IMR-90 (cell line): ENCODE measurements at regions not wholly inside any gene's neighbourhood (a gene's known extent, or its start where the extent isn't known, plus 50 kb on each side); places are given as distances from the start of the nearest gene placed in this dataset.

ENCODE experiments used
- ATAC-seq: fragments of 200-7000 bp; cut with Tn5 transposase; 2 replicates; pipeline ENCODE4 v1.9.1; 2020; ENCODE audit warnings: low read depth, mild to moderate bottlenecking, moderate library complexity
- BruUV-seq: library from RNA; stranded (reverse); fragments of 400-500 nt; replicated peaks from 2 replicates; lab custom pipeline; 2021; lab: Mats Ljungman, UMichigan
- CTCF ChIA-PET: fragments of 300-600 bp; formaldehyde crosslinking; extraction: SDS; loops from one replicate; lab custom pipeline; 2021; ENCODE audit warnings: antibody characterized with exemption; lab: Yijun Ruan, JAX
- POLR2A ChIA-PET: fragments of 300-600 bp; sonication (Branson Sonifier 250); formaldehyde crosslinking; loops from one replicate; lab custom pipeline; 2022; ENCODE audit warnings: antibody characterized with exemption; ENCODE audit not compliant: unreplicated experiment; lab: Charles Lee
- DNase-seq: peaks from one replicate; pipeline ENCODE4 v3.0.0; 2013
- H2AFZ ChIP-seq: replicated peaks from 2 replicates; pipeline ENCODE3; 2013; ENCODE audit warnings: low read length, mild to moderate bottlenecking; ENCODE audit not compliant: poor library complexity
- H2AK5ac ChIP-seq: 2 replicates; pipeline ENCODE4 v1.6.1; 2013; ENCODE audit warnings: low read depth, low read length, inconsistent platforms
- H2AK9ac ChIP-seq: replicated peaks from 2 replicates; pipeline ENCODE3; 2013; ENCODE audit warnings: mild to moderate bottlenecking, low read depth, low read length, moderate library complexity; ENCODE audit not compliant: poor library complexity
- H2BK120ac ChIP-seq: 2 replicates; pipeline ENCODE4 v1.6.1; 2013; ENCODE audit warnings: low read depth, low read length, inconsistent platforms
- H2BK15ac ChIP-seq: 3 replicates; pipeline ENCODE4 v1.6.1; 2013; ENCODE audit warnings: low read depth, low read length, inconsistent platforms
- H2BK20ac ChIP-seq: 2 replicates; pipeline ENCODE4 v1.6.1; 2013; ENCODE audit warnings: low read depth, mild to moderate bottlenecking, inconsistent platforms, low read length, moderate library complexity
- H2BK5ac ChIP-seq: 2 replicates; pipeline ENCODE4 v1.6.1; 2013; ENCODE audit warnings: mild to moderate bottlenecking, low read depth, low read length, inconsistent platforms; ENCODE audit not compliant: poor library complexity, severe bottlenecking
- H3K14ac ChIP-seq: replicated peaks from 2 replicates; pipeline ENCODE4 v1.6.1; 2013; ENCODE audit warnings: low read depth, low read length, inconsistent platforms
- H3K18ac ChIP-seq: 2 replicates; pipeline ENCODE4 v1.6.1; 2013; ENCODE audit warnings: low read depth, low read length, control low read depth
- H3K23ac ChIP-seq: 2 replicates; pipeline ENCODE4 v1.6.1; 2013; ENCODE audit warnings: low read depth, low read length, inconsistent platforms
- H3K27ac ChIP-seq: 2 replicates; pipeline ENCODE4 v1.5.1; 2013; ENCODE audit warnings: mild to moderate bottlenecking, control low read depth, low read length; ENCODE audit not compliant: insufficient read depth
- H3K27me3 ChIP-seq: 2 replicates; pipeline ENCODE4 v1.6.1; 2013; ENCODE audit warnings: low read length; ENCODE audit not compliant: control insufficient read depth, insufficient read depth
- H3K36me3 ChIP-seq: 2 replicates; pipeline ENCODE4 v1.6.1; 2013; ENCODE audit warnings: low read length, mixed read lengths; ENCODE audit not compliant: control insufficient read depth, insufficient read depth
- H3K4ac ChIP-seq: 2 replicates; pipeline ENCODE4 v1.6.1; 2013; ENCODE audit warnings: low read depth, low read length, inconsistent platforms
- H3K4me1 ChIP-seq: 2 replicates; pipeline ENCODE4 v1.6.1; 2013; ENCODE audit warnings: low read length, mixed read lengths; ENCODE audit not compliant: control insufficient read depth, insufficient read depth
- H3K4me2 ChIP-seq: 2 replicates; pipeline ENCODE4 v1.6.1; 2013; ENCODE audit warnings: low read depth, mild to moderate bottlenecking, control low read depth, low read length, moderate library complexity
- H3K4me3 ChIP-seq: 2 replicates; pipeline ENCODE4 v1.5.1; 2013; ENCODE audit warnings: low read depth, mild to moderate bottlenecking, control low read depth, low read length, moderate library complexity; ENCODE audit not compliant: insufficient read depth
- H3K56ac ChIP-seq: 2 replicates; pipeline ENCODE4 v1.6.1; 2013; ENCODE audit warnings: low read length, inconsistent platforms; ENCODE audit not compliant: insufficient read depth; ENCODE audit errors: extremely low read depth
- H3K79me1 ChIP-seq, 2 experiments: 2 replicates each; pipeline ENCODE4 v1.6.1; 2013; ENCODE audit warnings: low read length in 2 of 2, inconsistent platforms in 1 of 2, low read depth in 1 of 2
- H3K9ac ChIP-seq: 2 replicates; pipeline ENCODE4 v1.6.1; 2013; ENCODE audit warnings: low read depth, low read length, control low read depth
- H3K9me1 ChIP-seq: 2 replicates; pipeline ENCODE4 v1.6.1; 2013; ENCODE audit warnings: low read length, inconsistent platforms; ENCODE audit not compliant: insufficient read depth
- H3K9me3 ChIP-seq: 2 replicates; pipeline ENCODE4 v1.6.1; 2013; ENCODE audit warnings: low read length; ENCODE audit not compliant: control insufficient read depth, insufficient read depth
- H4K20me1 ChIP-seq: 2 replicates; pipeline ENCODE4 v1.6.1; 2013; ENCODE audit warnings: low read length, inconsistent platforms; ENCODE audit not compliant: insufficient read depth
- H4K5ac ChIP-seq: 2 replicates; pipeline ENCODE4 v1.6.1; 2013; ENCODE audit warnings: mild to moderate bottlenecking, low read depth, low read length, control low read depth
- H4K8ac ChIP-seq, 2 experiments: 2 replicates each; pipeline ENCODE4 v1.6.1; 2013; ENCODE audit warnings: low read depth in 2 of 2, low read length in 2 of 2, control low read depth in 1 of 2, inconsistent platforms in 1 of 2
- H4K91ac ChIP-seq: 2 replicates; pipeline ENCODE4 v1.6.1; 2013; ENCODE audit warnings: low read depth, low read length, inconsistent platforms; ENCODE audit not compliant: insufficient read depth
- BHLHE40 ChIP-seq: fragments of 150-350 bp; IDR thresholded peaks from 2 replicates; pipeline ENCODE4 v1.6.1; 2016; ENCODE audit warnings: mild to moderate bottlenecking, low read depth, low read length
- CEBPB ChIP-seq: IDR thresholded peaks from 2 replicates; pipeline ENCODE4 v1.6.1; 2012; ENCODE audit warnings: low read depth, low read length, improper control_type of control experiment
- CHD1 ChIP-seq: IDR thresholded peaks from 2 replicates; pipeline ENCODE4 v1.6.1; 2012; ENCODE audit warnings: low read depth, low read length, improper control_type of control experiment
- FOS ChIP-seq: fragments of 150-350 bp; IDR thresholded peaks from 2 replicates; pipeline ENCODE4 v1.6.1; 2016; ENCODE audit warnings: low read depth, low read length
- MXI1 ChIP-seq: IDR thresholded peaks from 2 replicates; pipeline ENCODE4 v1.6.1; 2012; ENCODE audit warnings: low read depth, mild to moderate bottlenecking, low read length, moderate library complexity, borderline replicate concordance
- POLR2A ChIP-seq: IDR thresholded peaks from 2 replicates; pipeline ENCODE4 v1.6.1; 2012; ENCODE audit warnings: mild to moderate bottlenecking, low read depth, low read length
- RAD21 ChIP-seq: IDR thresholded peaks from 2 replicates; pipeline ENCODE4 v1.6.1; 2012; ENCODE audit warnings: low read length, improper control_type of control experiment
- RFX5 ChIP-seq: IDR thresholded peaks from 2 replicates; pipeline ENCODE4 v1.8.0; 2012; ENCODE audit warnings: low read depth, mild to moderate bottlenecking, low read length, moderate library complexity
- WGBS, 2 experiments: methylation state at CpG; one replicate each; pipeline versions ENCODE4 v1.1.5 to v1.1.7; 2013; ENCODE audit warnings: missing lambda C conversion rate in 2 of 2; ENCODE audit not compliant: insufficient read length in 1 of 2; ENCODE audit errors: extremely low coverage in 2 of 2; 5-methylcytosine and 5-hydroxymethylcytosine counted together
- dilution Hi-C: fragments of 300-500 bp; cut with HindIII; formaldehyde crosslinking; loops from one replicate; pipeline ENCODE4 v1.14.3; 2018; ENCODE audit warnings: low sequenced_read_pairs; ENCODE audit not compliant: unreplicated experiment
- in situ Hi-C: fragments of 300-500 bp; cut with MboI; formaldehyde crosslinking; loops from 3 replicates; pipeline ENCODE4 v1.14.3; 2019; ENCODE audit warnings: low sequenced_read_pairs, inconsistent platforms, mixed read lengths
- intact Hi-C: fragments of 100-400 bp; cut with micrococcal nuclease; formaldehyde crosslinking; loops from 2 replicates; pipeline ENCODE4 v1.10.0; 2022

DNA sequence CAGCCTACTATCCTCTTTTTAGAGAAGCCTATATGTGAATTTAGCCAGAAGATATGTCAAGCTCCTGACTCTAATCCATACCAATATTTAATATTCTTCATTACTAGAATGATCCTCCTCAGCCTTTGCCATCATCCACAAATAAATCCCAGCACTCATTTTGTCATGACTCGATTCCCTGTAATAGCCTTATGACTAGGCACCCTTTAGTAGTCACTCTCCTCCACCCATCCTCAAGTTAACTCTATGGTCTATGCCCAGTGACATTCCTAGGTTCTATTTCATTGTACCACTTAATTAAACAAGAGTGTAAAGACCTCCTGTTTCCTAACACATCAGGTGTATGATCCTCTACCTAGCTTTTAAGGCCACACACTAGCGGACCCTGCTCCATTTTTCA lies 450.4 kb upstream of the CITED2 start:
- Histone ChIP-seq H4K20me1 (no peaks in the 10 kb centered on the region), H4K91ac (no peak overlapping the region), H2BK20ac (no peak overlapping the region), H3K18ac (no peak overlapping the region), H2BK15ac (no peak overlapping the region), H3K4me1 (no peaks in the 10 kb centered on the region), H3K9me1 (no peaks in the 10 kb centered on the region), H4K8ac (no peak overlapping the region), H3K9ac (no peak overlapping the region), H4K5ac (no peak overlapping the region), H3K9me3 (no peaks in the 10 kb centered on the region), H3K27ac (no peak overlapping the region), H3K79me1 (no peaks in the 10 kb centered on the region), H3K27me3 (no peaks in the 10 kb centered on the region), H3K36me3 (no peaks in the 10 kb centered on the region), H2BK5ac (no peak overlapping the region), H3K4me3 (no peak overlapping the region), H2BK120ac (no peak overlapping the region), H2AK5ac (no peak overlapping the region), H3K23ac (no peak overlapping the region), H3K4me2 (no peak overlapping the region), H2AK9ac (no peak overlapping the region), H3K56ac (no peak overlapping the region), H3K4ac (no peak overlapping the region), H3K14ac (no peak overlapping the region), H2AFZ (no peak overlapping the region)
- ChIA-PET POLR2A (no interaction called here), CTCF (no interaction called here)
- TF ChIP-seq RAD21 = no peak
- no peak for TF ChIP-seq BHLHE40
- no peak for TF ChIP-seq CEBPB
- no peak for TF ChIP-seq MXI1
- TF ChIP-seq FOS = no peak
- no peak for TF ChIP-seq RFX5
- TF ChIP-seq POLR2A = no peak
- no peak for TF ChIP-seq CHD1
- WGBS, 2 experiments = 100% methylated on average over 2 of the region's 2 CpGs; no CpG with 5 or more reads in 1 of the 2 experiments
- ATAC-seq = no peak
- in situ Hi-C loops (no loop called here), intact Hi-C loops (no loop called here), dilution Hi-C loops (no loop called here)
- no TSS peak for BruUV-seq
- no peak for DNase-seq
